GM13977 (cell line): ENCODE measurements at regions not wholly inside any gene's neighbourhood (a gene's known extent, or its start where the extent isn't known, plus 50 kb on each side); places are given as distances from the start of the nearest gene placed in this dataset.

Source experiments
- DNase-seq: peaks from one replicate; pipeline ENCODE4 v3.0.0; 2012; ENCODE audit warnings: low spot score
- in situ Hi-C: fragments of 300-500 bp; cut with MboI; formaldehyde crosslinking; loops from one replicate; pipeline ENCODE4 v1.12.0; 2022; ENCODE audit warnings: low sequenced_read_pairs, low pct_unique_long_range_greater_than_20kb, mixed read lengths, inconsistent platforms; ENCODE audit not compliant: unreplicated experiment
- TF ChIP-seq, protein P1 (sequence below): IDR thresholded peaks from 2 replicates; pipeline ENCODE4 v1.5.1; 2012; ENCODE audit warnings: mild to moderate bottlenecking, control low read depth; ENCODE audit not compliant: insufficient read depth; ENCODE audit errors: extremely low read depth, missing control alignments

DNA sequence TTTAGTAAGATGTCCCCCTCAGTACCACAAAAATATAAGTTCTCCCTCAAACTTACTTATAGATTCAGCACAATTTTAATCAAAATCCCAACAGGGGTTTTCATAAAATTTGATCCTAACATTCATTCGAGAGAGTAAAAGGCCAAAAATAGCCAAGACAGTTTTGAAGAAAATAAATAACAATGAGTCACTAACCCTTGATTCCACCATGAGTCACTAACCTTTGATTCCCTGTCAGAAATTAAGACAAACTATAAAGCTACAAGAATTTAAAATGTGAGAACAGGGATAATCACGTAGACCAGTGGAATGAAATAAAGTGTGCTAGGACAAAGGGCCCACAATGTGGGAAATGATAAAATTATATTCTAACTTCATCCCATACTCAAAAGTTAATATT is 320.3 kb downstream of the SUCLA2 start:
- in situ Hi-C loops = no loop called here
- TF ChIP-seq, protein P1, sequence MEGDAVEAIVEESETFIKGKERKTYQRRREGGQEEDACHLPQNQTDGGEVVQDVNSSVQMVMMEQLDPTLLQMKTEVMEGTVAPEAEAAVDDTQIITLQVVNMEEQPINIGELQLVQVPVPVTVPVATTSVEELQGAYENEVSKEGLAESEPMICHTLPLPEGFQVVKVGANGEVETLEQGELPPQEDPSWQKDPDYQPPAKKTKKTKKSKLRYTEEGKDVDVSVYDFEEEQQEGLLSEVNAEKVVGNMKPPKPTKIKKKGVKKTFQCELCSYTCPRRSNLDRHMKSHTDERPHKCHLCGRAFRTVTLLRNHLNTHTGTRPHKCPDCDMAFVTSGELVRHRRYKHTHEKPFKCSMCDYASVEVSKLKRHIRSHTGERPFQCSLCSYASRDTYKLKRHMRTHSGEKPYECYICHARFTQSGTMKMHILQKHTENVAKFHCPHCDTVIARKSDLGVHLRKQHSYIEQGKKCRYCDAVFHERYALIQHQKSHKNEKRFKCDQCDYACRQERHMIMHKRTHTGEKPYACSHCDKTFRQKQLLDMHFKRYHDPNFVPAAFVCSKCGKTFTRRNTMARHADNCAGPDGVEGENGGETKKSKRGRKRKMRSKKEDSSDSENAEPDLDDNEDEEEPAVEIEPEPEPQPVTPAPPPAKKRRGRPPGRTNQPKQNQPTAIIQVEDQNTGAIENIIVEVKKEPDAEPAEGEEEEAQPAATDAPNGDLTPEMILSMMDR = no peak
- DNase-seq = no peak

DNA sequence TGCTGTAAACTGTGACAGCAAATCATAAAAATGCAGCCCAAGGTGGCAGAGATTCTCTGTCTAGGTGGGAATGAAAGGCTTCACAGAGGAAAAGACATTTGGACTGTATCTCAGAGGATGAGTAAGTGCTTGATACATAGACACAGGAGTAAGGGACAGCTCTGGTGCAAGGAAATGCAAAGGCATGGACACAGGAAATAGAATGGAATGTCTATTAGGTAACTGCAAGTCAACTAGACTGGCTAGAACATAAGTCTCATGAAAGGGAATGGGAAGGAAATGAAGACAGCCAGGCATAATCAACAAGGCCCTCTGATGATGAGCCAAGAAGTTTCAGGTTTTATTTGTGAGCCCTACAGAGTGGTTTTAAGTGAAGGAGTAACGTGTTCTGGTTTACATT is 321.7 kb downstream of the SUCLA2 start:
- in situ Hi-C loops = no loop called here
- TF ChIP-seq, protein P1 = no peak
- no peak for DNase-seq

- TF ChIP-seq, protein P1 = no peak
- DNase-seq = no peak
- in situ Hi-C loops = no loop called here
Observed at GRCh38 chr13:47678201-47678968, 322.7 kb downstream of the SUCLA2 start.

- TF ChIP-seq, protein P1 = no peak
Observed at GRCh38 chr13:47675871-47676270, 325.2 kb downstream of the SUCLA2 start.

GRCh38 chr13:47673009-47673850 is 327.8 kb downstream of the SUCLA2 start:
- no peak for DNase-seq
- TF ChIP-seq, protein P1 = no peak
- in situ Hi-C loops = no loop called here

More at GRCh38 chr13:47675871-47676270, 325.2 kb downstream of the SUCLA2 start:
- DNase-seq = no peak
- in situ Hi-C loops = no loop called here

DNA sequence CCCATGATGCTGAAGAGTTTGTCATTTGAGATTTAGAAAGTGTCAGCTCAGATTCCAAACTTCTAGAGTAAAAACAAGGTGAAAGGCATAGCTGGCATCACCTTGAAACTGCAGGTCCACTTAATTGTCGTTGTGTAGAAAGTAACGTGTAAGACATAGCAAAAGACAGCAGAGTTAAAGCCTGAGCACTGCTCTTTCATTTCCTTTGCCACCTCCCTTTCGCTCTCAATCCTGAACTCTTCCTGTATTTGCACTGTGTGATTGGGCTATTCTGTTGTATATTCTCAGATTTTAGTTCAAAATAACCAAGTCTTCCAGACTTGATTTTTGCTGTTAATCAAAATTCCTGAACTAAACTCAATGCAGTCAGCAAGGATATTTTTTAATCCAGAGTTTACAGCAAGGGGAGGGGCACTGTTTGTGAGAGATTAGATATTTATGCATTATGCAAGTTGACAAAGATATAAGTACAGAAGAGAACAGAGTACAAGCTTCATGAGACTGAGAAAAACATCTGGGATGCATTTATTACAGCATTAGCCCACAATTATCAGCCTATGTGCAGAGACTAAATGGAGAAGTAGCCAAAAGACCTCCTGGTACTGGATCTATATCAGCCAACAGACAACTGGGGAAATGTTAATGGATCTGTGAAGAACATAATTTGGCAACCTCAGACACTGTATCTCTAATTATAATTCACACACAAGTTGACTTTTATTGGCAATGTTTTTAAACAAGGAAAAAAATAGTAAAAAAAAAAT is 328.6 kb downstream of the SUCLA2 start:
- no peak for DNase-seq
- TF ChIP-seq, protein P1 = no peak
- in situ Hi-C loops = no loop called here
